Osteoblast (primary cell): ENCODE measurements at regions not wholly inside any gene's neighbourhood (a gene's known extent, or its start where the extent isn't known, plus 50 kb on each side); places are given as distances from the start of the nearest gene placed in this dataset.

Experiments used
- DNase-seq: peaks from one replicate; pipeline ENCODE4 v3.0.0; 2011; ENCODE audit warnings: low spot score, mixed read lengths; ENCODE audit not compliant: insufficient read length; ENCODE audit errors: missing footprints
- H2AFZ ChIP-seq: 2 replicates; pipeline ENCODE4 v1.6.0; 2011; ENCODE audit warnings: mild to moderate bottlenecking, low read length
- H3K27ac ChIP-seq: 2 replicates; pipeline ENCODE4 v1.5.1; 2011; ENCODE audit warnings: mild to moderate bottlenecking, low read depth, low read length, moderate library complexity
- H3K27me3 ChIP-seq: 2 replicates; pipeline ENCODE4 v1.6.0; 2012; ENCODE audit warnings: mild to moderate bottlenecking, control low read depth, inconsistent platforms, low read length, moderate library complexity; ENCODE audit not compliant: insufficient read depth
- H3K36me3 ChIP-seq: 2 replicates; pipeline ENCODE4 v1.5.1; 2011; ENCODE audit warnings: mild to moderate bottlenecking, low read length, control low read depth, moderate library complexity; ENCODE audit not compliant: insufficient read depth
- H3K4me1 ChIP-seq: 2 replicates; pipeline ENCODE4 v1.5.1; 2011; ENCODE audit warnings: mild to moderate bottlenecking, low read length, control low read depth, moderate library complexity; ENCODE audit not compliant: insufficient read depth
- H3K4me2 ChIP-seq: 2 replicates; pipeline ENCODE4 v1.6.0; 2011; ENCODE audit warnings: mild to moderate bottlenecking, low read length; ENCODE audit not compliant: insufficient read depth
- H3K4me3 ChIP-seq: fragments of 200-600 bp; sonication (generic); 3 replicates; pipeline ENCODE4 v1.5.1; 2012; ENCODE audit warnings: mild to moderate bottlenecking, low read length, inconsistent platforms; ENCODE audit not compliant: insufficient read depth
- H3K79me2 ChIP-seq: 2 replicates; pipeline ENCODE4 v1.6.0; 2012; ENCODE audit warnings: mild to moderate bottlenecking, low read length, control low read depth, inconsistent platforms; ENCODE audit not compliant: insufficient read depth
- H3K9me3 ChIP-seq: 2 replicates; pipeline ENCODE4 v1.5.1; 2011; ENCODE audit warnings: low read depth, low read length, control low read depth
- H4K20me1 ChIP-seq: 2 replicates; pipeline ENCODE4 v1.6.0; 2012; ENCODE audit warnings: mild to moderate bottlenecking, low read length, control low read depth; ENCODE audit not compliant: insufficient read depth
- TF ChIP-seq, protein P1 (sequence below): IDR thresholded peaks from 2 replicates; pipeline ENCODE4 v1.5.1; 2011; ENCODE audit warnings: mild to moderate bottlenecking, low read depth, low read length, moderate library complexity; ENCODE audit errors: extremely low read depth

DNA sequence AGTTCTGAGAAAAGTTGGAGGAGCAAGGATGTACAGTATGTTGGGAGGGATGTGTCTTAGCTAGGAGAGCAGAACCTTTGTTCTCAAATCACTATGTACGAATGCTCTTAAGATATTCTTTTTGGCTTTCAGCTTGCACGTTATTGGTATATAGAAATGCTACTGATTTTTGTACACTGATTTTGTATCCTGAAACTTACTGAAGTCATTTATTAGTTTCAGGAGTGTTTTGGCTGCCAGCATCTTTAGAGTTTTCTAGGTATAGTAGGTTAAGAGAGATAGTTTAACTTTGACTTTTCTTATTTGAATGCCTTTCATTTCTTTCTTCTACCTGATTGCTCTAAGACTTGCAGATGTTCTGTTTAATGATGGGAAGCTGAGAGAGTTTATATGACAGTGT is 442.8 kb upstream of the FBXO33 start:
- Histone ChIP-seq H2AFZ (no peak overlapping the region), H3K4me2 (no peak overlapping the region), H3K27me3 (no peaks in the 10 kb centered on the region), H3K36me3 (no peaks in the 10 kb centered on the region), H3K79me2 (no peaks in the 10 kb centered on the region), H3K9me3 (peaks cover 2% of the 10 kb centered on the region), H3K4me1 (no peaks in the 10 kb centered on the region), H3K4me3 (no peak overlapping the region), H3K27ac (no peak overlapping the region), H4K20me1 (no peaks in the 10 kb centered on the region)
- TF ChIP-seq, protein P1, sequence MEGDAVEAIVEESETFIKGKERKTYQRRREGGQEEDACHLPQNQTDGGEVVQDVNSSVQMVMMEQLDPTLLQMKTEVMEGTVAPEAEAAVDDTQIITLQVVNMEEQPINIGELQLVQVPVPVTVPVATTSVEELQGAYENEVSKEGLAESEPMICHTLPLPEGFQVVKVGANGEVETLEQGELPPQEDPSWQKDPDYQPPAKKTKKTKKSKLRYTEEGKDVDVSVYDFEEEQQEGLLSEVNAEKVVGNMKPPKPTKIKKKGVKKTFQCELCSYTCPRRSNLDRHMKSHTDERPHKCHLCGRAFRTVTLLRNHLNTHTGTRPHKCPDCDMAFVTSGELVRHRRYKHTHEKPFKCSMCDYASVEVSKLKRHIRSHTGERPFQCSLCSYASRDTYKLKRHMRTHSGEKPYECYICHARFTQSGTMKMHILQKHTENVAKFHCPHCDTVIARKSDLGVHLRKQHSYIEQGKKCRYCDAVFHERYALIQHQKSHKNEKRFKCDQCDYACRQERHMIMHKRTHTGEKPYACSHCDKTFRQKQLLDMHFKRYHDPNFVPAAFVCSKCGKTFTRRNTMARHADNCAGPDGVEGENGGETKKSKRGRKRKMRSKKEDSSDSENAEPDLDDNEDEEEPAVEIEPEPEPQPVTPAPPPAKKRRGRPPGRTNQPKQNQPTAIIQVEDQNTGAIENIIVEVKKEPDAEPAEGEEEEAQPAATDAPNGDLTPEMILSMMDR, result no peak
- DNase-seq, result no peak

- TF ChIP-seq, protein P1, result no peak
- Histone ChIP-seq H3K4me3 (no peak overlapping the region), H3K4me2 (no peak overlapping the region), H4K20me1 (no peaks in the 10 kb centered on the region), H3K36me3 (no peaks in the 10 kb centered on the region), H2AFZ (no peak overlapping the region), H3K27ac (no peak overlapping the region), H3K27me3 (no peaks in the 10 kb centered on the region), H3K9me3 (peaks cover 2% of the 10 kb centered on the region), H3K4me1 (no peaks in the 10 kb centered on the region), H3K79me2 (no peaks in the 10 kb centered on the region)
- no peak for DNase-seq
Measured at GRCh38 chr14:39873791-39874190, 441.6 kb upstream of the FBXO33 start.

- TF ChIP-seq, protein P1, result no peak
- no peak for DNase-seq
- no peak overlapping the region for H3K4me3 ChIP-seq
Measured at GRCh38 chr14:39868949-39869348, 436.7 kb upstream of the FBXO33 start.

GRCh38 chr14:39868251-39868650 is 436.0 kb upstream of the FBXO33 start:
- no peaks in the 10 kb centered on the region for H4K20me1 ChIP-seq
- no peak overlapping the region for H3K27ac ChIP-seq
- H3K9me3 ChIP-seq, result peaks cover 2% of the 10 kb centered on the region
- no peaks in the 10 kb centered on the region for H3K36me3 ChIP-seq
- no peak overlapping the region for H2AFZ ChIP-seq
- TF ChIP-seq, protein P1, result no peak
- no peak overlapping the region for H3K4me3 ChIP-seq
- H3K4me1 ChIP-seq, result no peaks in the 10 kb centered on the region
- H3K79me2 ChIP-seq, result no peaks in the 10 kb centered on the region
- no peak overlapping the region for H3K4me2 ChIP-seq
- no peak for DNase-seq
- H3K27me3 ChIP-seq, result no peaks in the 10 kb centered on the region

More at GRCh38 chr14:39868949-39869348, 436.7 kb upstream of the FBXO33 start:
- no peaks in the 10 kb centered on the region for H3K4me1 ChIP-seq
- no peak overlapping the region for H2AFZ ChIP-seq
- no peaks in the 10 kb centered on the region for H3K27me3 ChIP-seq
- H3K4me2 ChIP-seq, result no peak overlapping the region
- no peaks in the 10 kb centered on the region for H3K79me2 ChIP-seq
- no peaks in the 10 kb centered on the region for H4K20me1 ChIP-seq
- no peak overlapping the region for H3K27ac ChIP-seq
- peaks cover 2% of the 10 kb centered on the region for H3K9me3 ChIP-seq
- H3K36me3 ChIP-seq, result no peaks in the 10 kb centered on the region
